Activated T-cell treated with anti-CD3 and anti-CD28 coated beads for 24 hours (primary cell): ENCODE measurements at regions not wholly inside any gene's neighbourhood (a gene's known extent, or its start where the extent isn't known, plus 50 kb on each side); places are given as distances from the start of the nearest gene placed in this dataset.

ENCODE experiments used
- DNase-seq: peaks from one replicate; pipeline ENCODE4 v3.0.0-alpha.2; 2020; ENCODE audit warnings: low read depth

- no peak for DNase-seq
These were observed 173.0 kb downstream of the OLFM4 start for GRCh38 chr13:53201454-53202225.

GRCh38 chr13:53204598-53204997, 176.0 kb downstream of the OLFM4 start:
- no peak for DNase-seq

GRCh38 chr13:53206455-53206854, 177.8 kb downstream of the OLFM4 start:
- DNase-seq: no peak

GRCh38 chr13:53207556-53207955, 178.9 kb downstream of the OLFM4 start:
- no peak for DNase-seq

GRCh38 chr13:53214433-53214832, 185.8 kb downstream of the OLFM4 start:
- DNase-seq: no peak

- DNase-seq: no peak
These were observed 186.9 kb downstream of the OLFM4 start for GRCh38 chr13:53215563-53215962.

- no peak for DNase-seq
These were observed 188.2 kb downstream of the OLFM4 start for GRCh38 chr13:53216773-53217172.

GRCh38 chr13:53217194-53217593, 188.6 kb downstream of the OLFM4 start:
- DNase-seq: no peak

- DNase-seq: no peak
These were observed 191.4 kb downstream of the OLFM4 start for GRCh38 chr13:53220038-53220437.

GRCh38 chr13:53237696-53238095, 209.1 kb downstream of the OLFM4 start:
- DNase-seq: no peak

- DNase-seq: no peak
These were observed 209.6 kb downstream of the OLFM4 start for GRCh38 chr13:53238261-53238660.

GRCh38 chr13:53240401-53241025, 211.9 kb downstream of the OLFM4 start:
- no peak for DNase-seq

- DNase-seq: no peak
These were observed 213.3 kb downstream of the OLFM4 start for GRCh38 chr13:53241891-53242348.

GRCh38 chr13:53249236-53249635, 220.6 kb downstream of the OLFM4 start:
- no peak for DNase-seq

- no peak for DNase-seq
These were observed 221.8 kb downstream of the OLFM4 start for GRCh38 chr13:53250272-53250875.

GRCh38 chr13:53250977-53251376, 222.4 kb downstream of the OLFM4 start:
- no peak for DNase-seq

GRCh38 chr13:53254500-53254899, 225.9 kb downstream of the OLFM4 start:
- DNase-seq: no peak

- DNase-seq: no peak
These were observed 227.2 kb downstream of the OLFM4 start for GRCh38 chr13:53255795-53256194.

- DNase-seq: no peak
These were observed 232.0 kb downstream of the OLFM4 start for GRCh38 chr13:53260594-53260993.

GRCh38 chr13:53264751-53265385, 236.3 kb downstream of the OLFM4 start:
- DNase-seq: no peak

- no peak for DNase-seq
These were observed 238.1 kb downstream of the OLFM4 start for GRCh38 chr13:53266757-53267156.

- no peak for DNase-seq
These were observed 241.0 kb downstream of the OLFM4 start for GRCh38 chr13:53269634-53270033.

- DNase-seq: no peak
These were observed 244.3 kb downstream of the OLFM4 start for GRCh38 chr13:53272873-53273272.
